Neuronal stem cell (in vitro differentiated cells): ENCODE measurements at regions not wholly inside any gene's neighbourhood (a gene's known extent, or its start where the extent isn't known, plus 50 kb on each side); places are given as distances from the start of the nearest gene placed in this dataset.

Experiments used
- DNase-seq: peaks from one replicate; pipeline ENCODE4 v3.0.0-alpha.2; 2013; ENCODE audit warnings: low spot score
- H2AFZ ChIP-seq: one replicate; pipeline ENCODE4 v1.6.1; 2013; ENCODE audit warnings: mild to moderate bottlenecking, low read length, inconsistent platforms
- H2AK5ac ChIP-seq: 2 replicates; pipeline ENCODE4 v1.6.1; 2013; ENCODE audit warnings: low read depth, mild to moderate bottlenecking, inconsistent platforms, low read length, moderate library complexity, mixed read lengths
- H2BK120ac ChIP-seq: 2 replicates; pipeline ENCODE4 v1.6.1; 2013; ENCODE audit warnings: low read depth, mild to moderate bottlenecking, inconsistent platforms, low read length, moderate library complexity, mixed read lengths
- H2BK12ac ChIP-seq: one replicate; pipeline ENCODE4 v1.6.1; 2013; ENCODE audit warnings: low read length, inconsistent platforms
- H2BK15ac ChIP-seq: 2 replicates; pipeline ENCODE4 v1.6.1; 2013; ENCODE audit warnings: mild to moderate bottlenecking, low read length, inconsistent platforms, mixed read lengths
- H2BK5ac ChIP-seq: one replicate; pipeline ENCODE4 v1.6.1; 2013; ENCODE audit warnings: inconsistent platforms, mild to moderate bottlenecking, low read length, moderate library complexity
- H3K14ac ChIP-seq: one replicate; pipeline ENCODE4 v1.6.1; 2013; ENCODE audit warnings: low read length, inconsistent platforms
- H3K18ac ChIP-seq: 2 replicates; pipeline ENCODE4 v1.6.1; 2013; ENCODE audit warnings: low read length, inconsistent platforms
- H3K23ac ChIP-seq: 2 replicates; pipeline ENCODE4 v1.6.1; 2013; ENCODE audit warnings: low read depth, mild to moderate bottlenecking, mixed read lengths, low read length, inconsistent platforms; ENCODE audit not compliant: poor library complexity
- H3K27ac ChIP-seq: replicated peaks from 3 replicates; pipeline ENCODE4 v1.5.1; 2013; ENCODE audit warnings: low read length, inconsistent platforms
- H3K27me3 ChIP-seq, 3 experiments: 2 replicates each; pipeline ENCODE4 v1.6.1; 2013; ENCODE audit warnings: low read length in 3 of 3, mild to moderate bottlenecking in 2 of 3, inconsistent platforms in 1 of 3, low read depth in 1 of 3, mixed read lengths in 1 of 3, moderate library complexity in 1 of 3; ENCODE audit not compliant: control insufficient read depth in 3 of 3, insufficient read depth in 3 of 3
- H3K36me3 ChIP-seq, 2 donors: replicated peaks in 1 of 2; 2 replicates each; pipeline ENCODE4 v1.6.1; 2013; ENCODE audit warnings: low read length in 2 of 2; ENCODE audit not compliant: control insufficient read depth in 2 of 2, insufficient read depth in 2 of 2
- H3K4ac ChIP-seq: 2 replicates; pipeline ENCODE4 v1.6.1; 2013; ENCODE audit warnings: inconsistent platforms, mild to moderate bottlenecking, low read length, moderate library complexity
- H3K4me1 ChIP-seq, 2 donors: 1 replicate in 1 of 2; 2 replicates in 1 of 2; pipeline ENCODE4 v1.6.1; 2013; ENCODE audit warnings: low read length in 2 of 2, low read depth in 1 of 2; ENCODE audit not compliant: control insufficient read depth in 2 of 2, insufficient read depth in 1 of 2
- H3K4me2 ChIP-seq: one replicate; pipeline ENCODE4 v1.6.1; 2013; ENCODE audit warnings: mild to moderate bottlenecking, low read length, inconsistent platforms; ENCODE audit not compliant: insufficient read depth, poor library complexity, severe bottlenecking
- H3K4me3 ChIP-seq, 2 donors: 2 replicates each; pipeline ENCODE4 v1.5.1; 2013; ENCODE audit warnings: low read length in 2 of 2, mild to moderate bottlenecking in 2 of 2, inconsistent platforms in 1 of 2, moderate library complexity in 1 of 2
- H3K79me1 ChIP-seq: one replicate; pipeline ENCODE4 v1.6.1; 2013; ENCODE audit warnings: low read depth, mild to moderate bottlenecking, inconsistent platforms, low read length, moderate library complexity
- H3K9ac ChIP-seq: one replicate; pipeline ENCODE4 v1.6.1; 2013; ENCODE audit warnings: mild to moderate bottlenecking, low read depth, low read length, inconsistent platforms; ENCODE audit not compliant: poor library complexity
- H3K9me3 ChIP-seq, 2 donors: replicated peaks in 1 of 2; 2 replicates each; pipeline versions ENCODE3 to v1.6.1; 2013; ENCODE audit warnings: low read length in 2 of 2, mild to moderate bottlenecking in 2 of 2, inconsistent platforms in 1 of 2, low read depth in 1 of 2, mixed read lengths in 1 of 2, moderate library complexity in 1 of 2; ENCODE audit not compliant: control insufficient read depth in 2 of 2, insufficient read depth in 1 of 2
- H4K8ac ChIP-seq: one replicate; pipeline ENCODE4 v1.6.1; 2013; ENCODE audit warnings: low read depth, mild to moderate bottlenecking, inconsistent platforms, low read length, moderate library complexity
- H4K91ac ChIP-seq: one replicate; pipeline ENCODE4 v1.6.1; 2013; ENCODE audit warnings: low read length, low read depth, mild to moderate bottlenecking, inconsistent platforms; ENCODE audit not compliant: poor library complexity
- WGBS, 2 donors: extraction: QIAGEN DNeasy Blood & Tissue Kit; methylation state at CpG; one replicate each; pipeline ENCODE4 v1.1.7; 2013; ENCODE audit warnings: missing lambda C conversion rate in 2 of 2, mixed read lengths in 1 of 2; ENCODE audit not compliant: insufficient read length in 2 of 2, insufficient replicate concordance in 1 of 2; ENCODE audit errors: extremely low coverage in 2 of 2; 5-methylcytosine and 5-hydroxymethylcytosine counted together

DNA sequence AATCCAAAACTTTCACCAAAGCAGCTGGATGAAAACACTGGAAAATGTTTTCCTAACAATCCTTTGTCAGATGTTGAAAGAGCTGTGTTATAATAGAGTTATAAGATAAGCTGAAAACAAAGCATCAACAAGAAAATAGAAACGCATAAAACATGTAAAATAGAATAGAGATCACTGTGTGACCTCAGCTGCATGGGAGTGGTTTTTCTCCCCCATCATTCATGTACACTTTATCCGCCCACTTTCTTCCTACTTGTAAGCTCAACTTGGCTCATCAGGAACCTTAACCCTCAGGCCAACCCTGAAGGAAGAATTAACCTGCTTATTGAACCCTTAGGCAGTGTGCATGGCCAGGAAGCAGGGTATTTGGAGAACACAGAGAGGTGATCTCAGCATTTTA is 238.5 kb upstream of the PMFBP1 start:
- H2BK120ac ChIP-seq = no peak overlapping the region
- no peaks in the 10 kb centered on the region for H3K79me1 ChIP-seq
- H3K9me3 ChIP-seq = peaks cover 0 to 3% of the 10 kb centered on the region in 2 donors
- H3K4me3 ChIP-seq = no peak overlapping the region
- H2AK5ac ChIP-seq = no peak overlapping the region
- no peak overlapping the region for H4K91ac ChIP-seq
- no peak overlapping the region for H2BK15ac ChIP-seq
- no peak overlapping the region for H4K8ac ChIP-seq
- peaks cover 0 to 11% of the 10 kb centered on the region in 2 donors for H3K4me1 ChIP-seq
- H3K18ac ChIP-seq = no peak overlapping the region
- no peak overlapping the region for H3K9ac ChIP-seq
- H3K23ac ChIP-seq = no peak overlapping the region
- no CpG with 5 or more reads among the region's 2 CpGs for WGBS, 2 donors
- no peak overlapping the region for H3K4me2 ChIP-seq
- no peak overlapping the region for H3K27ac ChIP-seq
- H3K14ac ChIP-seq = no peak overlapping the region
- no peaks in the 10 kb centered on the region for H3K36me3 ChIP-seq
- no peak overlapping the region for H2BK12ac ChIP-seq
- DNase-seq = no peak
- no peak overlapping the region for H2BK5ac ChIP-seq
- no peak overlapping the region for H2AFZ ChIP-seq
- H3K27me3 ChIP-seq = no peaks in the 10 kb centered on the region
- H3K4ac ChIP-seq = no peak overlapping the region

GRCh38 chr16:72409423-72409822 is 237.5 kb upstream of the PMFBP1 start:
- Histone ChIP-seq H3K79me1 (no peaks in the 10 kb centered on the region), H2AK5ac (no peak overlapping the region), H4K8ac (no peak overlapping the region), H2AFZ (no peak overlapping the region), H3K36me3 (no peaks in the 10 kb centered on the region), H4K91ac (no peak overlapping the region), H3K27me3 (no peaks in the 10 kb centered on the region), H2BK12ac (no peak overlapping the region), H3K23ac (no peak overlapping the region), H2BK15ac (no peak overlapping the region), H3K27ac (no peak overlapping the region), H3K4ac (no peak overlapping the region), H3K4me1 (peaks cover 0 to 11% of the 10 kb centered on the region in 2 donors), H3K9me3 (peaks cover 0 to 3% of the 10 kb centered on the region in 2 donors), H2BK5ac (no peak overlapping the region), H3K4me2 (no peak overlapping the region), H3K9ac (no peak overlapping the region), H3K4me3 (no peak overlapping the region), H3K14ac (no peak overlapping the region), H2BK120ac (no peak overlapping the region), H3K18ac (no peak overlapping the region)
- no CpG with 5 or more reads among the region's 3 CpGs for WGBS, 2 donors
- DNase-seq = no peak

DNA sequence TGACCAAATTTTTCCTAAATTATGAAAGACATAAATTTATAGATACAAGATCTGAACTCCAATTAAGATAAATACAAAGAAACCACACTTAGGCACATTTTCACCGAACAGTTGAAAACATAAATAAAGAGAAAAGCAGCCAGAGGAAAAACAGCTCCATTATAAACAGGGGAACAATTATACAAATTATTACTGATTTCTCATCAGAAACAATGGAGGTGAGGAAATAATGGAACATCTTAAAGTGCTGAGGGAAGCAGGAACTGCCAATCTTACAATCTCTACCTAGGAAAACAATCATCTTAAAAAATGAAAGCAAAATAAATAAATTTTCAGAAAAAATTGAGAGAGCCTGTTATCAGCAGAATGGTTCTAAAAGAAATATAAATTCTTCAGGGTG is 234.4 kb upstream of the PMFBP1 start:
- no peaks in the 10 kb centered on the region for H3K27me3 ChIP-seq
- no peak overlapping the region for H4K8ac ChIP-seq
- no peak overlapping the region for H3K4ac ChIP-seq
- no peak overlapping the region for H2AFZ ChIP-seq
- H3K79me1 ChIP-seq = no peaks in the 10 kb centered on the region
- H3K9ac ChIP-seq = no peak overlapping the region
- H3K14ac ChIP-seq = no peak overlapping the region
- no peak overlapping the region for H4K91ac ChIP-seq
- H3K4me2 ChIP-seq = no peak overlapping the region
- DNase-seq = no peak
- H3K27ac ChIP-seq = no peak overlapping the region
- H3K9me3 ChIP-seq = peaks cover 0 to 3% of the 10 kb centered on the region in 2 donors
- H3K18ac ChIP-seq = no peak overlapping the region
- H3K23ac ChIP-seq = no peak overlapping the region
- H2BK5ac ChIP-seq = no peak overlapping the region
- no CpG with 5 or more reads among the region's 1 CpG for WGBS, 2 donors
- no peak overlapping the region for H2BK15ac ChIP-seq
- H3K36me3 ChIP-seq = no peaks in the 10 kb centered on the region
- H3K4me1 ChIP-seq = peaks cover 0 to 11% of the 10 kb centered on the region in 2 donors
- no peak overlapping the region for H2BK12ac ChIP-seq
- no peak overlapping the region for H3K4me3 ChIP-seq
- H2BK120ac ChIP-seq = no peak overlapping the region
- H2AK5ac ChIP-seq = no peak overlapping the region

DNA sequence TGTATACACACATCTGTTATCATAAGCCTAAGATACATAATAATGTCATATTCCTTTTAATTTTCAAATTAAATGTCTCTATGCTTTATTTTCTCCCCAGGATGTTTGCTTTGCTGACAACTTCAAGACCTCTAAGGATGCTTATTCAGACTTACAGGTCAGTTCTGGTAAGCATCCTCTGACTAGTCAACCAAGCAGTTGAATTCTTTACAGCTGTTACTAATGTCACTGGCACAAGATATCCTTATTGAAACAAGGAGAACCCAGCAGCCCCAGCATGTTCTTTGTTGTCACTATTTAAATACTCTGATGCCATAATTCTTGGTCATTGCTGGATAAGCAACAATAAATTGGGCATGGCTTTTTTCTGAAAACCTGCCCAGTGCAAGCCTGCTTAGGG is 232.3 kb upstream of the PMFBP1 start:
- no peaks in the 10 kb centered on the region for H3K79me1 ChIP-seq
- no peaks in the 10 kb centered on the region for H3K36me3 ChIP-seq
- no peak overlapping the region for H2BK15ac ChIP-seq
- H3K9me3 ChIP-seq = peaks cover 0 to 3% of the 10 kb centered on the region in 2 donors
- peaks cover 1 to 2% of the 10 kb centered on the region in 2 donors for H3K4me1 ChIP-seq
- H3K4me2 ChIP-seq = no peak overlapping the region
- no peak overlapping the region for H3K14ac ChIP-seq
- H2AFZ ChIP-seq = no peak overlapping the region
- no peak for DNase-seq
- no peak overlapping the region for H2AK5ac ChIP-seq
- H4K91ac ChIP-seq = no peak overlapping the region
- H2BK12ac ChIP-seq = no peak overlapping the region
- H4K8ac ChIP-seq = no peak overlapping the region
- H3K27ac ChIP-seq = no peak overlapping the region
- H2BK5ac ChIP-seq = no peak overlapping the region
- H3K23ac ChIP-seq = no peak overlapping the region
- no peak overlapping the region for H3K9ac ChIP-seq
- H3K4me3 ChIP-seq = no peak overlapping the region
- H3K18ac ChIP-seq = no peak overlapping the region
- no peaks in the 10 kb centered on the region for H3K27me3 ChIP-seq
- no peak overlapping the region for H3K4ac ChIP-seq
- H2BK120ac ChIP-seq = no peak overlapping the region
